BLaER1 (cell line): ENCODE measurements at regions not wholly inside any gene's neighbourhood (a gene's known extent, or its start where the extent isn't known, plus 50 kb on each side); places are given as distances from the start of the nearest gene placed in this dataset.

Experiments
- H3K27ac ChIP-seq: shearing (Covaris generic); formaldehyde crosslinking; 2 replicates; pipeline ENCODE4 v1.8.1; 2022
- H3K27me3 ChIP-seq: shearing (Covaris generic); formaldehyde crosslinking; 2 replicates; pipeline ENCODE4 v1.8.1; 2022
- H3K36me3 ChIP-seq: shearing (Covaris generic); formaldehyde crosslinking; 2 replicates; pipeline ENCODE4 v1.8.1; 2022
- H3K4me1 ChIP-seq: shearing (Covaris generic); formaldehyde crosslinking; 2 replicates; pipeline ENCODE4 v1.8.1; 2022
- H3K4me2 ChIP-seq: shearing (Covaris generic); formaldehyde crosslinking; 2 replicates; pipeline ENCODE4 v1.8.1; 2022
- H3K4me3 ChIP-seq: shearing (Covaris generic); formaldehyde crosslinking; 2 replicates; pipeline ENCODE4 v1.8.1; 2022
- H3K9ac ChIP-seq: shearing (Covaris generic); formaldehyde crosslinking; 2 replicates; pipeline ENCODE4 v1.8.1; 2022
- H3K9me3 ChIP-seq: shearing (Covaris generic); formaldehyde crosslinking; 2 replicates; pipeline ENCODE4 v1.8.1; 2022
- H4K20me1 ChIP-seq: shearing (Covaris generic); formaldehyde crosslinking; 2 replicates; pipeline ENCODE4 v1.8.1; 2022
- Cebpa-rat ChIP-seq: shearing (Covaris generic); IDR thresholded peaks from 2 replicates; pipeline ENCODE4 v1.8.1; 2022

DNA sequence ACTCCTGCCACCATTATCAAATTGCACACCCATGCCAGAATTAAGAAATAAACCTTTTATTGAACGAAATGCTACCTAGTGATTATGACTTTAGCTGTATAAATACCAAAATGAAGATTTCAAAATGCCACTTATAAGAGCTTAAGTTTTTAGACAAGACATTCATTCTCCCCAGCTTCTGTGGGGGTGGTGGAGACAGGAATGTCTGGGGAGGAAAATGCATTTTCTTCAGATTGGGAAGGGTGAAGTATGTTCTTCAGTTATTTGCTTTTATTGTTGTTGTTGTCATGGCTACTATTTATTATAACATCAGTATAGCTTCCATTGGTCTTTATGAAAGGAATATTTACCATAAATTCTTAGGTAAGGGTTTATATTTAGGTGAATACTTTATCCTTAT, 132.7 kb upstream of the GMNC start:
- no peak for TF ChIP-seq Cebpa-rat
- H3K27ac ChIP-seq = no peak overlapping the region

DNA sequence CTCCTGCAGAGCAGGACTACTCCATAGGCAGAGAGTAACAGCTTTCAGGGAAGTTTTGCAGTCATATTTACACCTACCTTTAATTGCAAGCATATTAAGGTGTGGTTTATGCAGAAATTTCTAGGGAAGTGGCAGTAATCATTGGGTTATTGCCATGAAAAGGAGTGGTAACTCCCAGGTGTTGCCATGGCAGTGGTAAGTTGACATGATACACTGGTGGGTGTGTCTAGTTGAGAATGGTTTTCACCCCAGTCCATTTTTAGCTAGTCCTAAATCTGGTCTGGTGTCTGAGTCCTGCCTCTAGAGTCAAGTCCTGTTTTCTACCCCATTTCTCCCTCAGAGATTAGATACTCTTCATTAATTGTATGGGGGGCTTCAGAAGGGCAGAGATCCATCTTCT, 128.4 kb upstream of the GMNC start:
- peaks cover 25% of the 10 kb centered on the region for H3K9me3 ChIP-seq
- no peak for TF ChIP-seq Cebpa-rat
- no peak overlapping the region for H3K9ac ChIP-seq
- H3K4me2 ChIP-seq = no peak overlapping the region
- H4K20me1 ChIP-seq = no peaks in the 10 kb centered on the region
- H3K4me1 ChIP-seq = no peaks in the 10 kb centered on the region
- H3K27me3 ChIP-seq = no peaks in the 10 kb centered on the region
- H3K27ac ChIP-seq = no peak overlapping the region
- H3K36me3 ChIP-seq = no peaks in the 10 kb centered on the region
- no peak overlapping the region for H3K4me3 ChIP-seq

More for the DNA sequence above, 132.7 kb upstream of the GMNC start:
- Histone ChIP-seq H3K4me2 (no peak overlapping the region), H3K4me1 (no peaks in the 10 kb centered on the region), H3K36me3 (no peaks in the 10 kb centered on the region), H3K9me3 (no peaks in the 10 kb centered on the region), H3K4me3 (no peak overlapping the region), H3K9ac (no peak overlapping the region), H4K20me1 (no peaks in the 10 kb centered on the region), H3K27me3 (no peaks in the 10 kb centered on the region)

DNA sequence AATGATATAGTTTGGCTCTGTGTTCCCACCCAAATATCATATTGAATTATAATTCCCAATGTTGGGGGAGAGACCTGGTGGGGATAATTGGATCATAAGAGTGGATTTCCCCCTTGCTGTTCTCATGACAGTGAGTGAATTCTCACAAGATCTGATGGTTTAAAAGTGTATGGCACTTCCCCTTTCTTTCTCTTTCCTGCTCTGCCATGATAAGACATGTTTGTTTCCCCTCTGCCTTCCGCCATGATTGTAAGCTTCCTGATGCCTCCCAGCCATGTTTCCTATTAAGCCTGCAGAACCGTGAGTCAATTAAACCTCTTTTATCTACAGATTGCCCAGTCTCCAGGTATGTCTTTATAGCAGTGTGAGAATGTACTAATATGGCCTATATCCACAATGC, 126.7 kb upstream of the GMNC start:
- Histone ChIP-seq H3K9me3 (peaks cover 25% of the 10 kb centered on the region), H3K36me3 (no peaks in the 10 kb centered on the region), H3K4me1 (peaks cover 6% of the 10 kb centered on the region), H3K4me3 (no peak overlapping the region), H4K20me1 (no peaks in the 10 kb centered on the region), H3K4me2 (0 out of 2 replicates have a peak overlapping the region, but pooled peaks have one; percentile 11), H3K27ac (no peak overlapping the region), H3K27me3 (no peaks in the 10 kb centered on the region), H3K9ac (no peak overlapping the region)
- no peak for TF ChIP-seq Cebpa-rat

DNA sequence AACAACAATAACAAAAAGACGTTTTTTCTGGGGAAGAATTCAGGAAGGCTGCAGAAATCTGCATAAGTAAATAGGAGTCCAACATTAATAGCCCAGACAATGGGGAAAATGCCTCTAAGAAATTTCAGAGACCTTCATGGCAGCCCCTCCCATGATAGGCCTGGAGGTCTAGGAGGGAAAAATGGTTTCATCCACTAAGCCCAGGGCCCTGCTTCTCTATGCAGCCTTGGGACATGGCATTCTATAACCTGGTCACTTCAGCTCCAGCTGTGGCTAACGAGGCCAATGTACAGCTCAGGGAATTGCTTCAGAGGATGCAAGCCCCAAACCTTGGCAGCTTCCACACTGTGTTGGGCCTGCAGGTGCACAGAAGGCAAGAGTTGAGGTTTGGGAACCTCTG, 125.6 kb upstream of the GMNC start:
- Histone ChIP-seq H3K9me3 (peaks cover 25% of the 10 kb centered on the region), H3K27me3 (no peaks in the 10 kb centered on the region)

DNA sequence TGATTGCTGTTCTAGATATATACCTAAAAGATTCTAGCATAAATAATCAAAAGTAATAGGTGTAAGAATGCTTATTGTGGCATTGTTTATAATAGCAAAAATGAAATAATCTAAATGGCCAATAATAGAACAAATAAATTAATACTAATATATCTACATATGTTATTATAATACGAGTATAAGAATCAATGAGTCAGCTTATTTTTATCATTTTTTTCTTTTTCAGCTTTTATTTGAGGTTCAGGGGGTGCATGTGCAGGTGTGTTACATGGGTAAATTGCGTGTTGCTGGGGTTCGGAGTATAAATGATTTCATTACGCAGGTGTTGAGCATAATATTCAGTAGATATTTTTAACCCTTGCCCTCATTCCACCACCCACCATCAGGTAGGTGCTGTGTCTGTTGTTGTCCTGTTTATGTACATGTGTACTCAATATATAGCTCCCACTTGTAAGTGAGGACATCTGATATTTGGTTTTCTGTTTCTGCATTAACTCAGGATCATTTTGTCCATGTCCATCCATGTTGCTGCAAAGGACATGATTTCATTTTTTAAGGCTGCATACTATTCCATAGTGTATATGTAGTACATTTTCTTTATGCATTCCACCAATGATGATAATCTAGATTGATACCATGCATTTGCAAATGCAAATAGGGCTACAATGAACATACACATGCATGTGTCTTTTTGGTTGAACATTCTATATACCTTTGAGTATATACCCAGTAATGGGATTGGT, 122.2 kb upstream of the GMNC start:
- H3K9ac ChIP-seq = no peak overlapping the region
- peak overlapping the region; percentile 18; the same call in 1 of the 2 replicates for H3K27ac ChIP-seq
- H3K36me3 ChIP-seq = no peaks in the 10 kb centered on the region
- no peaks in the 10 kb centered on the region for H4K20me1 ChIP-seq
- peak overlapping the region; percentile 75 for H3K4me2 ChIP-seq
- peaks cover 29% of the 10 kb centered on the region for H3K9me3 ChIP-seq
- TF ChIP-seq Cebpa-rat = no peak
- H3K27me3 ChIP-seq = no peaks in the 10 kb centered on the region
- H3K4me1 ChIP-seq = peaks cover 26% of the 10 kb centered on the region
- H3K4me3 ChIP-seq = no peak overlapping the region

More for the DNA sequence above, 125.6 kb upstream of the GMNC start:
- TF ChIP-seq Cebpa-rat = no peak
- H3K4me2 ChIP-seq = no peak overlapping the region
- no peak overlapping the region for H3K9ac ChIP-seq
- no peak overlapping the region for H3K4me3 ChIP-seq
- H3K36me3 ChIP-seq = no peaks in the 10 kb centered on the region
- no peaks in the 10 kb centered on the region for H4K20me1 ChIP-seq
- peaks cover 17% of the 10 kb centered on the region for H3K4me1 ChIP-seq
- no peak overlapping the region for H3K27ac ChIP-seq

DNA sequence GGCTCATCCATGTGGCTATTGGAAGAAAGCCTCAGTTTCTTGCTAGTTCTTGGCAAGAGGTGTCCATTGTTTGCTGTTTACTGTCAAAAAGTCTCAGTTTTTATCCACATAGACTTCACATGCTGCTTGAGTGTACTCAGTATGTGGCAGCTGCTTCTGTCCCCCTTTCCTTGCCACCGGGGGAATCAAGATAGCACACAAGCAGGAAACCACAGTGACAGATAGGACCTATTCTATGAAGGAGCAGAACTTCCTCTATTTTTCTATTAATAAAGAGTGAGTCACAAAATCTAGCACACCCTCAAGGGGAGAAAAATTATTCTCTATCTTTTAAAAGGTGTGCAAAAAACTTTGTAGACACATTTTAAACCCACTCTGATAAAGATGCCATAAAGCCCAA, 121.4 kb upstream of the GMNC start:
- Histone ChIP-seq H3K4me1 (peaks cover 26% of the 10 kb centered on the region), H3K9ac (peak overlapping the region; percentile 71; the same call in 1 of the 2 replicates), H3K4me2 (peak overlapping the region; percentile 75), H3K27me3 (no peaks in the 10 kb centered on the region), H3K36me3 (no peaks in the 10 kb centered on the region), H3K9me3 (peaks cover 28% of the 10 kb centered on the region), H3K27ac (peak overlapping the region; percentile 81), H4K20me1 (no peaks in the 10 kb centered on the region), H3K4me3 (peak overlapping the region; percentile 6; the same call in 1 of the 2 replicates)
- no peak for TF ChIP-seq Cebpa-rat

DNA sequence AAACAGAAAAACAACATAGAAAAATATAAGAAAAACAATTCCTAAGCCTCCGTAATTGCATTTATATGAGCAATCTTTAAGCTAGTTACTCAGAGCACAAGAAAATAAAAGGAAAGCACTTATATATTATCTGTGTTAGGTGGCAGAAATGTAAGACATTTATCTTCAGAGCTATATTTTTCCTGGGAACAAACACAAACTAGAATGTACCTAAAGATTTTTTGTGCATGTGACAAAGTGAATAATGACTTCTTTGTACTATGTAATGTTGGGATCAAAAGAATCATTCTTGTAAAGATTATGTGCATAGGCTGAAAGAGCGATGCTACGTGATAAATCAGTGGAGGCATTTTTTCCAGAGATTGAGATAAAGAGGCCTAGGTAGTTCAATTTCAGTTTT, 111.3 kb upstream of the GMNC start:
- H3K36me3 ChIP-seq = no peaks in the 10 kb centered on the region
- no peaks in the 10 kb centered on the region for H4K20me1 ChIP-seq
- H3K4me2 ChIP-seq = no peak overlapping the region
- no peaks in the 10 kb centered on the region for H3K27me3 ChIP-seq
- no peak overlapping the region for H3K4me3 ChIP-seq
- H3K4me1 ChIP-seq = no peaks in the 10 kb centered on the region
- TF ChIP-seq Cebpa-rat = no peak
- H3K27ac ChIP-seq = no peak overlapping the region
- H3K9ac ChIP-seq = no peak overlapping the region
- no peaks in the 10 kb centered on the region; the same call in 1 of the 2 replicates for H3K9me3 ChIP-seq

DNA sequence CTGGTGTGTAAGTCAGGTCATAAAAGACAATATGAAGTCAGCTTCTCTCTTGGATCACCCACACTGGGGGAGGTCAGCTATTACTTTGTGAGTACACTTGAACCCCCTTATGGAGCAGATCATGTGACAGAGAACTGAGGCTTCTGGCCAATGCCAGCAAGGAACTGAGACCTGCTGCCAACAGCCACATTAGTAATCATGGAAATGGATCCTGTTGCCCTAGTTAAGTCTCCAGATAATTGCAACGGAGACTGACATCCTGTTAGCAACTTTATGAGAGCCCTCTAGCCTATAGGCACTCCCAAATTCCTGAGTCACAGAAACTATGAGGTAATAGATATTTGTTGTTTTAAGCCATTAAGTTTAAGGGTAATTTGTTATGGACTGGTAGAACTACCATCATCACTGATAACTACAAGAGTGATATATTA, 110.4 kb upstream of the GMNC start:
- no peaks in the 10 kb centered on the region for H3K9me3 ChIP-seq
- H3K27me3 ChIP-seq = no peaks in the 10 kb centered on the region
- H3K27ac ChIP-seq = no peak overlapping the region
- H3K4me3 ChIP-seq = no peak overlapping the region
- H4K20me1 ChIP-seq = no peaks in the 10 kb centered on the region
- no peaks in the 10 kb centered on the region for H3K36me3 ChIP-seq
- H3K4me1 ChIP-seq = no peaks in the 10 kb centered on the region
- H3K9ac ChIP-seq = no peak overlapping the region
- no peak for TF ChIP-seq Cebpa-rat
- no peak overlapping the region for H3K4me2 ChIP-seq

DNA sequence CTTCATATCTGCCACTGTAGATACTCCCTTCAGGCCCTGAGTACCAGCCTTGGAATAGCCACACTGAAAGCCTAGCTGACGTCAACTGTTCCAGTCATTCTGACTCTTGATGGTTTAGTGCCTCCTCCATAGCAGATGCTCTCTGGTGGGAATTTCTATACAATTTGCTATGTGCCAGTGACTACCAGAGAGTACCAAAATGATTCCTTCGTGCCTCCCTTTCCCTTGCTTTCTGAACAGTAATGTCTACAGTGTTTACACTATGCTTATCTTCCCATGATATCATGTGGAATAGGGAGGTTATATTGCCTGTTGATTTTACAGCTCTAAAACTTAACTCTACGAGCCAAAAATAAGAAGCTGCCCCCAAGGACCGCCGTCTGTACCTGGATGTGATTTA, 109.7 kb upstream of the GMNC start:
- no peaks in the 10 kb centered on the region for H3K4me1 ChIP-seq
- no peaks in the 10 kb centered on the region for H3K27me3 ChIP-seq
- no peaks in the 10 kb centered on the region for H3K36me3 ChIP-seq
- H3K4me3 ChIP-seq = no peak overlapping the region
- no peak overlapping the region for H3K4me2 ChIP-seq
- TF ChIP-seq Cebpa-rat = no peak
- no peak overlapping the region for H3K27ac ChIP-seq
- H4K20me1 ChIP-seq = no peaks in the 10 kb centered on the region
- no peaks in the 10 kb centered on the region for H3K9me3 ChIP-seq
- no peak overlapping the region for H3K9ac ChIP-seq

DNA sequence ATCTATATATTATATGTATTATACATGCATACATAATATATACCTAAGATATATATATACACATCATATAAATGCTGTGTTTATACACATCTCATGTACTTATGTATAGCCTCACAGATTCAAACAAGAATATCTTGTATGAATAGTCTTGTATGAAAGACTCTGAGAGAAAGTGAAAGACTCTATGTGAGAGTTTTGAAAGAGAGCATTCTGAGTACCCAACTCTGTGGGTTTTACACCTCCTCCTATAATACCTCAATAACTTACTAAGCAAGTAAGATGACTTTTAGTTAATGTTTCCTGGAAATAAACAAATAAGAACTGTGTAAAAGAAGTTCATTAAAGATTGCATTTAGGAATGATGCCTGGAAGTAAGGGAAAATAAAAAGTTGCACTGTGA, 108.1 kb upstream of the GMNC start:
- Histone ChIP-seq H3K4me2 (no peak overlapping the region), H4K20me1 (no peaks in the 10 kb centered on the region), H3K4me3 (no peak overlapping the region), H3K36me3 (no peaks in the 10 kb centered on the region), H3K4me1 (no peaks in the 10 kb centered on the region), H3K9me3 (no peaks in the 10 kb centered on the region), H3K27ac (no peak overlapping the region), H3K27me3 (no peaks in the 10 kb centered on the region), H3K9ac (no peak overlapping the region)
- no peak for TF ChIP-seq Cebpa-rat
